ENCODE measurements at regions not wholly inside any gene's neighbourhood (a gene's known extent, or its start where the extent isn't known, plus 50 kb on each side); places are given as distances from the start of the nearest gene placed in this dataset.
"Not testable (repeated sequence)": the region's sequence is repeated elsewhere in the genome, so short reads cannot be mapped to it uniquely, and the experiment has no call there.

DNA sequence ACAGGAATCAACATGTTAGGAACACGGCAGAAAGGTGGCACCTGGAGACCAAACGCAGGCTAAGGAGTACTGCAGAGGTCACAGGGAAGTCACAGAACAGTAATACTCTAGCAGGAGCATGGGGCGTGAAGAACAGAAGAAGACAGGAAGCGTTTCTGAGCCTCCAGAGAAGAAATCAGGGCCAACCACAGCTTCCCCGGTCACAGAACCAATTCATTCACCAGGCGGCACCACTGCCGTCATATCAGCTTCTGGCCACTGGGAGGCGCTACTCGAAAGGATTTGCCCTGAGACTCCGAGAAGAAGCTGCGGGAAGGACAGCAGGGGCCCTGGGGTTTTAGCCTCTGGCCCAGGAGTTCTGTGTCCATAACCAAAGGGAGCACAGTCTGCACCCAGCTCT is 78.0 kb upstream of the DRD5 start:
- peak; percentile 63 for DNase-seq (ENCODE audit: low spot score)

- DNase-seq (ENCODE audit: low spot score) = not testable (repeated sequence)
Measured at GRCh38 chr4:9704126-9704525, 77.3 kb upstream of the DRD5 start.

DNA sequence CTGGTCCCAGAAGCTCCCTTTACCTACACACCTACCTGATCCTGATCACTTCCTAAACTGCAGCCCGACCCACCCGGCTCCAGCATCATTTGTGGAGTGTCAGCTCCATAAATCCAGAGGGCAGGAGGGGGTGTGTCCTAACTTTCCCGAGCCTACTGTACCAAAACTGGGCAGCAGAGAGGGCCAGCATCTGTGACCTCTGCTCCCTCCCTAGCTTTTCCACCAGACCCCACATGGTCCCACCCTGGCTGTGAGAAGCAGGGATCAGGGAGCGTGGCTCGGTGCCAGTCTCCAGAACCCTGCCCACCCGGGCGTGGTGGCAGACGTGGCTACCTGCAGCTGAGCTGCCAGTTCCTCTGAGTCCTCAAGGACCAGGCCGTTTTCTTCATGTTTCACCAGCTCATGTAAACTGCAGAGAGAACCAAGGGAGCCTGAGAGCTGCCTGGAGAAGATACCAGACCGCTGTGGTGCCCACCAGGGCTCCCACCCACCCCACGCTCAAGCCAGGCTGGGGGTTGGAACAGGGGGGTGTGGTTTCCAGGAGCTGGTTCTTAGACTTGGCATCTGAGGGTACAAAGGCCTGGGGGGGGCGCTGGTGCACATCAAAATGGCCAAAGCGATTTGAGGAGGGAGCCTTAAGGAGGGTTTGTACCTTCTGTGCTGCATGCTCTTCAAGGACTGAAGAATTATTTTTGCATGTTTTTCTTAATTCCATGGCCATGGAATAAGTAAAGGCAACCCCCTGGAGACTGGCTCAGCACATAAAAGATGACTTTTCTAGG is 76.7 kb upstream of the DRD5 start:
- no peak for DNase-seq (ENCODE audit: low spot score)

GRCh38 chr4:9707281-9707680 is 74.2 kb upstream of the DRD5 start:
- DNase-seq (ENCODE audit: low spot score) = not testable (repeated sequence)

- DNase-seq (ENCODE audit: low spot score) = not testable (repeated sequence)
Measured at GRCh38 chr4:9707936-9708335, 73.5 kb upstream of the DRD5 start.

GRCh38 chr4:9709724-9710123 is 71.7 kb upstream of the DRD5 start:
- DNase-seq (ENCODE audit: low spot score) = no peak

DNA sequence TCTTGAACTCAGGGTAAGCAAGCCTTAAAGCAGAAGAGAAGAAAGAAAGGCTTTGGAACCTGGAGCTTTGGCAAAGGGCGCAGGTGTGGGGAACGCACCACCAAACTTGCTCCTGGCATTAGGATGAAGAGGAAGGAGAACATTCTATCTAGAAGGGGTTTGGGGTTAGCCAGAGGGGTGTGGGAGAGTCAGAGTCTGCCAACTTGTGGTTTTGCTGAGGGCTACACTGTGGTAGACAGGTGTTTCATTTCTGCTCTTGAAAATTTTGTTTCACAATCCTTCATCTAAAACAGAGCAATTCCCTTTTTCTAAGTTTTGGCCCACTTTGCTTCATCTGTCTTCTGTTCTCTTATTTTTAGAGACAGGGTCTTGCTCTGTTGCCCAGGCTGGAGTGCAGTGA is 66.2 kb upstream of the DRD5 start:
- DNase-seq (ENCODE audit: low spot score) = not testable (repeated sequence)

DNA sequence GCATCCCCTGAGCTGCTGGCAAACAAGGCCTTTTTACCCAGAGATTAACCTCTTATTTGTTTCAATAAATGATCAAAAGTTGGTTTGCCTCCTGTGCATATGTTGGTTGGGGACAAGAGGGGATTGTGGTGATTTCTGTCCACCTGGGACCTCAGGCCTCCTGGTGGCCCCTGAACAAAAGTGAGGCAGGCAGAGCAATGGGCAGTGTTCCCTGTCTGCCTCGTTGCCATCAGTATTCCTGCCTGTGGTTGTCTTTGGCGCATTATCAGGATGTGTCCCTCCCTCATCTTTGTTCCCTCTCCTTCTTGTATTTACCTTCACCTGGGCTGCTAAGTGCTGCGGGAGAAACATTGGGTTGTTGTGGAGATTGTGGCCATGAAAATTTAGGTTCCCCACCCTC is 65.3 kb upstream of the DRD5 start:
- no peak for DNase-seq (ENCODE audit: low spot score)

DNA sequence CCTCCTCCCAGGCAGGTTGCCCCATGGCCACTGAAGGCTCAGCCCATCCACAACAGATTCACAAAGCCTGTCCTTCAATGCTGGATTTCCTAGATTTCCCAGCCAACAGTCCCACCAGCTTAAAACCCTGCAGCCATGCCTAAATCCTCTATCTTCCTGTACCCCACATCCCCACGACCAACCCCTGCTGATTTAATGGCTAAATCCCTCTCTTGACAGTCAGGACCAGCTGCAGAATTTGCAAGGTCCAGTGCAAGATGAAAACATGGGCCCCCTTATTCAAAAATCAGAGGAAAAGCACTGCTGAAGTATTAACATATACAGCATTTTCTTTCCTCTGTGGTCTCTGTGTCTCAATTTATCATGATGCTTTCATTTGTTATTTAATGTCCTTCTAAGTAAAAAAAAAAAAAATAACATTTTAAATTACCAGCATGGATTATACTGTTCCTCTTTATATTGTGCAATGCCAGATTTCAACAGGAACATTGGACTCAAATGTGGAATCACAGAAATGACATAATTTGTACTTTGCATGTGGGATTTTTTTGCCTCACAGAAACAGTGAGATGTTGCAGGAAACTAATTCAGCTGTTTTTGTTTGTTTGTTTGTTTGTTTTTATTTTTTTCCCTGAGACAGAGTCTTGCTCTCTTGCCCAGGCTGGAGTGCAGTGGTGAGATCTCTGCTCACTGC is 63.0 kb upstream of the DRD5 start:
- not testable (repeated sequence) for DNase-seq (ENCODE audit: low spot score)

- not testable (repeated sequence) for DNase-seq (ENCODE audit: low spot score)
Measured at GRCh38 chr4:9722131-9722530, 59.3 kb upstream of the DRD5 start.
